Trophoblast cell (in vitro differentiated cells and primary cell): ENCODE measurements at regions not wholly inside any gene's neighbourhood (a gene's known extent, or its start where the extent isn't known, plus 50 kb on each side); places are given as distances from the start of the nearest gene placed in this dataset.
"Not testable (repeated sequence)": the region's sequence is repeated elsewhere in the genome, so short reads cannot be mapped to it uniquely, and the experiment has no call there.

Experiments used
- DNase-seq, 2 donors: peaks; one replicate each; pipeline ENCODE4 v3.0.0-alpha.2; 2016
- H2AFZ ChIP-seq: 2 replicates; pipeline ENCODE4 v1.6.1; 2013; ENCODE audit warnings: low read length, moderate library complexity, mild to moderate bottlenecking; ENCODE audit not compliant: insufficient read depth, poor library complexity
- H2AK5ac ChIP-seq: 2 replicates; pipeline ENCODE4 v1.6.1; 2013; ENCODE audit warnings: mild to moderate bottlenecking, low read length
- H2BK120ac ChIP-seq: 2 replicates; pipeline ENCODE4 v1.6.1; 2013; ENCODE audit warnings: low read length, mild to moderate bottlenecking, moderate library complexity; ENCODE audit not compliant: insufficient read depth, poor library complexity
- H2BK12ac ChIP-seq: 2 replicates; pipeline ENCODE4 v1.6.1; 2013; ENCODE audit warnings: mild to moderate bottlenecking, low read length, moderate library complexity
- H2BK5ac ChIP-seq: 2 replicates; pipeline ENCODE4 v1.6.1; 2013; ENCODE audit warnings: low read length, low read depth, moderate library complexity, mild to moderate bottlenecking; ENCODE audit not compliant: poor library complexity
- H3K14ac ChIP-seq: 2 replicates; pipeline ENCODE4 v1.6.1; 2013; ENCODE audit warnings: mild to moderate bottlenecking, low read length
- H3K18ac ChIP-seq: 2 replicates; pipeline ENCODE4 v1.6.1; 2013; ENCODE audit warnings: mild to moderate bottlenecking, low read length
- H3K23ac ChIP-seq: 2 replicates; pipeline ENCODE4 v1.6.1; 2013; ENCODE audit warnings: low read length
- H3K27ac ChIP-seq: 2 replicates; pipeline ENCODE4 v1.5.1; 2013; ENCODE audit warnings: low read depth, mild to moderate bottlenecking, inconsistent platforms, low read length, moderate library complexity
- H3K27me3 ChIP-seq: 2 replicates; pipeline ENCODE4 v1.6.1; 2013; ENCODE audit warnings: inconsistent platforms, mild to moderate bottlenecking, low read length, moderate library complexity; ENCODE audit not compliant: insufficient read depth
- H3K36me3 ChIP-seq, 2 experiments: 1 replicate in 1 of 2; 2 replicates in 1 of 2; pipeline ENCODE4 v1.6.1; 2013; ENCODE audit warnings: low read length in 2 of 2, mild to moderate bottlenecking in 2 of 2, moderate library complexity in 1 of 2; ENCODE audit not compliant: insufficient read depth in 2 of 2, control insufficient read depth in 1 of 2
- H3K4ac ChIP-seq: 2 replicates; pipeline ENCODE4 v1.6.1; 2013; ENCODE audit warnings: low read depth, mild to moderate bottlenecking, low read length, moderate library complexity
- H3K4me1 ChIP-seq, 2 experiments: 1 replicate in 1 of 2; 2 replicates in 1 of 2; pipeline ENCODE4 v1.6.1; 2013; ENCODE audit warnings: low read length in 2 of 2, mild to moderate bottlenecking in 2 of 2, moderate library complexity in 1 of 2; ENCODE audit not compliant: insufficient read depth in 2 of 2, control insufficient read depth in 1 of 2
- H3K4me2 ChIP-seq: 2 replicates; pipeline ENCODE4 v1.6.1; 2013; ENCODE audit warnings: inconsistent platforms, mild to moderate bottlenecking, low read length, moderate library complexity
- H3K4me3 ChIP-seq: 2 replicates; pipeline ENCODE4 v1.5.1; 2013; ENCODE audit warnings: mild to moderate bottlenecking, low read depth, low read length, inconsistent platforms
- H3K79me1 ChIP-seq: one replicate; pipeline ENCODE4 v1.6.1; 2013; ENCODE audit warnings: low read length
- H3K79me2 ChIP-seq: 2 replicates; pipeline ENCODE4 v1.6.1; 2013; ENCODE audit warnings: low read length, mild to moderate bottlenecking; ENCODE audit not compliant: control insufficient read depth, insufficient read depth, poor library complexity
- H3K9ac ChIP-seq: 2 replicates; pipeline ENCODE4 v1.6.1; 2013; ENCODE audit warnings: mild to moderate bottlenecking, low read length
- H3K9me3 ChIP-seq: 2 replicates; pipeline ENCODE4 v1.6.1; 2013; ENCODE audit warnings: low read depth, mild to moderate bottlenecking, control low read depth, inconsistent platforms, low read length; ENCODE audit not compliant: insufficient read depth
- H4K12ac ChIP-seq: 2 replicates; pipeline ENCODE4 v1.6.1; 2013; ENCODE audit warnings: low read depth, mild to moderate bottlenecking, low read length, moderate library complexity
- H4K8ac ChIP-seq: 2 replicates; pipeline ENCODE4 v1.6.1; 2013; ENCODE audit warnings: low read depth, mild to moderate bottlenecking, low read length, moderate library complexity
- H4K91ac ChIP-seq: one replicate; pipeline ENCODE4 v1.6.1; 2013; ENCODE audit warnings: low read depth, mild to moderate bottlenecking, low read length, moderate library complexity
- WGBS: extraction: QIAGEN DNeasy Blood & Tissue Kit; methylation state at CpG from one replicate; pipeline ENCODE4 v1.1.7; 2013; ENCODE audit warnings: missing lambda C conversion rate; ENCODE audit not compliant: insufficient read length, insufficient coverage; ENCODE audit errors: extremely low coverage; 5-methylcytosine and 5-hydroxymethylcytosine counted together

- not testable (repeated sequence) for H2AFZ ChIP-seq, H3K4me1 ChIP-seq, H4K91ac ChIP-seq, H3K79me2 ChIP-seq, H3K27me3 ChIP-seq, H3K27ac ChIP-seq, H2BK5ac ChIP-seq, H4K12ac ChIP-seq, H3K4ac ChIP-seq, H3K14ac ChIP-seq, H2BK12ac ChIP-seq, H3K4me3 ChIP-seq, H2AK5ac ChIP-seq, H3K4me2 ChIP-seq, H3K9ac ChIP-seq, H3K23ac ChIP-seq, H3K36me3 ChIP-seq, H3K18ac ChIP-seq, H3K79me1 ChIP-seq, H2BK120ac ChIP-seq, H4K8ac ChIP-seq, DNase-seq
- H3K9me3 ChIP-seq: peaks cover 20% of the 10 kb centered on the region
- 100% methylated on average over 1 of the region's 2 CpGs for WGBS
These were observed 136.5 kb upstream of the FOXD4L5 start for GRCh38 chr9:65421486-65421885.

- no peaks in the 10 kb centered on the region for H3K79me2 ChIP-seq
- H3K9me3 ChIP-seq: peaks cover 14% of the 10 kb centered on the region
- no peaks in the 10 kb centered on the region for H3K36me3 ChIP-seq
- no peak overlapping the region for H3K18ac ChIP-seq
- H3K79me1 ChIP-seq: no peaks in the 10 kb centered on the region
- no peak overlapping the region for H3K27ac ChIP-seq
- H4K12ac ChIP-seq: no peak overlapping the region
- no peak overlapping the region for H4K91ac ChIP-seq
- no peak overlapping the region for H3K4ac ChIP-seq
- no peak overlapping the region for H2AK5ac ChIP-seq
- no peak for DNase-seq
- H2BK5ac ChIP-seq: no peak overlapping the region
- no peak overlapping the region for H3K4me2 ChIP-seq
- no peak overlapping the region for H2AFZ ChIP-seq
- no peak overlapping the region for H3K23ac ChIP-seq
- no peak overlapping the region for H2BK12ac ChIP-seq
- H4K8ac ChIP-seq: no peak overlapping the region
- no peak overlapping the region for H2BK120ac ChIP-seq
- H3K14ac ChIP-seq: no peak overlapping the region
- H3K9ac ChIP-seq: no peak overlapping the region
- H3K27me3 ChIP-seq: no peaks in the 10 kb centered on the region
- WGBS: no CpG with 5 or more reads among the region's 5 CpGs
- no peak overlapping the region for H3K4me3 ChIP-seq
- no peaks in the 10 kb centered on the region for H3K4me1 ChIP-seq
These were observed 135.8 kb upstream of the FOXD4L5 start for GRCh38 chr9:65420771-65421170.

- H3K18ac ChIP-seq, H3K4me2 ChIP-seq, DNase-seq, H4K12ac ChIP-seq, H3K14ac ChIP-seq, H4K8ac ChIP-seq, H3K27me3 ChIP-seq, H3K79me2 ChIP-seq, H2BK120ac ChIP-seq, H2BK12ac ChIP-seq, H2BK5ac ChIP-seq, H3K23ac ChIP-seq, H3K79me1 ChIP-seq, H2AK5ac ChIP-seq, H3K36me3 ChIP-seq, H3K9ac ChIP-seq, H3K4me3 ChIP-seq, H2AFZ ChIP-seq, H3K27ac ChIP-seq, H4K91ac ChIP-seq, H3K4ac ChIP-seq, H3K4me1 ChIP-seq: not testable (repeated sequence)
- WGBS: no CpG with 5 or more reads among the region's 4 CpGs
- peaks cover 11% of the 10 kb centered on the region for H3K9me3 ChIP-seq
These were observed 134.0 kb upstream of the FOXD4L5 start for GRCh38 chr9:65418966-65419365.

GRCh38 chr9:65416948-65417347 lies 131.9 kb upstream of the FOXD4L5 start:
- not testable (repeated sequence) for H2BK120ac ChIP-seq, H3K14ac ChIP-seq, H2BK5ac ChIP-seq, H3K4me1 ChIP-seq, H2BK12ac ChIP-seq, H3K18ac ChIP-seq, H2AK5ac ChIP-seq, H2AFZ ChIP-seq, H3K36me3 ChIP-seq, H3K4me3 ChIP-seq, H3K4me2 ChIP-seq, H3K23ac ChIP-seq, H4K91ac ChIP-seq, H3K27me3 ChIP-seq, H3K27ac ChIP-seq, H3K79me2 ChIP-seq, H3K9ac ChIP-seq, H4K8ac ChIP-seq, DNase-seq, H4K12ac ChIP-seq, H3K79me1 ChIP-seq, H3K4ac ChIP-seq
- no CpG with 5 or more reads among the region's 7 CpGs for WGBS
- peaks cover 12% of the 10 kb centered on the region for H3K9me3 ChIP-seq
